ENCODE measurements at regions not wholly inside any gene's neighbourhood (a gene's known extent, or its start where the extent isn't known, plus 50 kb on each side); places are given as distances from the start of the nearest gene placed in this dataset.

- TF ChIP-seq CTCF (IDR thresholded peaks at IDR 0.05) (no peak), POLR2AphosphoS5 (IDR thresholded peaks at IDR 0.05; ENCODE audit: low read depth, low read length) (no peak), SIN3A (IDR thresholded peaks at IDR 0.05; ENCODE audit: borderline replicate concordance, insufficient read depth, low read depth, low read length) (no peak)
Observed at GRCh38 chr6:113394216-113394615, 462.9 kb upstream of the MARCKS start.
